HG03159 (cell line): ENCODE measurements at regions not wholly inside any gene's neighbourhood (a gene's known extent, or its start where the extent isn't known, plus 50 kb on each side); places are given as distances from the start of the nearest gene placed in this dataset.
A peak's percentile ranks its signal among the peaks of the same experiment; 100 is the strongest.
"Not testable (repeated sequence)": the region's sequence is repeated elsewhere in the genome, so short reads cannot be mapped to it uniquely, and the experiment has no call there.

Source experiments
- ATAC-seq: cut with Tn5 transposase; IDR thresholded peaks from one replicate; pipeline ENCODE4 v1.9.1; 2021; ENCODE audit warnings: mild to moderate bottlenecking, moderate library complexity; ENCODE audit not compliant: unreplicated experiment

DNA sequence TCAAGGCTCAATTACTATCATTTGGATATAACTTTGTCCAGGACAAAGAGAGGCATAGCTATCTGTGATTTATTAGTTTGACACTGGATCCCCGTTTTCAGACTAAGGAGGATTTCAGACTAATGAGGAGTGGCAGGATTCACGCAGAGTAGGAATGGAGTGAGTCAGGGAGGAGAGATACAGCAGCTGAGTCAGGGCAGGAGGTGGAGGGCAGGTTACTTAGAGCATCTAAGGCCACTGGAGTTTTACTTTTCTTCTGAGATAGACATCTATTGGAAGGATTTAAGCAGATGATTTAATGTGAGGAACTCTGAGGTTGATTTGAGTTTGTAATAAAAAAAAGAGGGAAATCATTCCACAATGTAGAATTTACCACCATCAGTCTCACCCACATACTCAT lies 110.6 kb downstream of the RPIA start:
- not testable (repeated sequence) for ATAC-seq

DNA sequence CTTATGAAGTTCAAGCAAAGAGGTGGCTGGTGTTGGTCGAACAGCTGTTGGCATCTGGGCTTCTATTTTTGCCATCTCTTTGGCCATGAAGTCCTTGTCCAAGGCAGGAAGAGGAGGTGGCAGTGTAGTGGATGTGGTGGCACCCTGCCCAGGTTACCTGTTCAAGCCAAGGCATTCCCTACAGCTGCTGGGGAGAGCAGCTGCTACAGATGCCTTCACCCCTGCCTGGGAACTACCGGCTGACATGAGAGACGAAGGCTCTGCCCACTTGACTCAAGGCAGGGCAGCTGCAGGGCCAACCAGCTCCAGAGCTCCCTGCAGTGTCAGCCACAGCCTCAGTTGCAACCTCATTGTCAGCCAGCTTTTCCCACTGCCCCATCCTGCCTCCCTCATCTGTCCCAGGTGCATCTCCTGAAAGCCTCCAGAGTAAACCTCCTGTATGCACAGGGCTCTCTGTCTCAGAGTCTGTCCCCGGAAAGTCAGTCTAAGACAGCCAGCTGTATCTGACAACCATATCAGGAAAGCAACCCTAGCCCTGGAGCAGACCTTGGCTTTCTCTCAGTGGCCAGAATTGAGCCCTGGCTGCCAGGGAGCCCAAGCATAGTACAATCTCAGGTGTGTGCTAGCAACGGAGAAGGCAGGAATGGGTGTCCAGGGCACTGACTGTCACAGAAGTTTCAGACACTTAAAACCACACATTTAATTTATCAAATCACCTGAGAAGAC lies 115.9 kb downstream of the RPIA start:
- ATAC-seq, result no peak

DNA sequence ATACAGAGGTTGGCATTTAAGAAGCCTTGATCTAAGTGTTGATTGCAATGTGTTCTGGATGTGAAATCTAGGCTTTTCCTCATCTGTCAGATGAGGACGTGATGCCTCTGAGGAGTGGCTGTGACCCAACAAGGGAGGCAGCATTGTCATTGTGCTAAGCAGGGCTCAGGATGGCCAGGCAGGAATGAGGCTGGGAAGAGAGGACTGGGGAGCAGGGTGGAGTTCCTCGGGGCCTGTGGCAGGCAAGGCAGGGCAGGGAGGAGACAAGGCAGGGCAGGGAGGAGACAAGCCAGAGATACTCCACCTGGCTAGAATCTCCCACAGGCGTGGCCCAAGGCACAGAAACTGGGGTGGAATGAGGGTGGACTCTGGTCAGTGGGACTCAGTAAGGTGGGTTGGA lies 116.6 kb downstream of the RPIA start:
- no peak for ATAC-seq

DNA sequence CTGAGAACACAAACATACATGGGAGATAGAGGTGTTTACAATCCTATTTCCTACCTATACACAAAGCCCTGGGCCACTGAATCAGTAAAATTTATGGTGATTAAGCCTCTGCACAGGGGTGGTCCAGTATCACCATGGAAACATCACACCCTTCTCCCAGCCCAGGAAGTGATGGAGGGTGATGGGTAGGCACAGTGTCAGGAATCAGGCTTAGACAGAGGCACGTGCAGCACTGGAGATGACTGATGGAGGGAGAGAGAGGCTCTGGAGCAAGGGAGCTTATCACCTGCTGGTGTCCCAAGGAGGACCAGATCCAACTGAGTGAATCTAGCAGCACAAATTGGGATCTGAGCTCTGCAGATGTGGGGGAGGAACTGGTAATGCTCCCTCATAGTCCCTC lies 117.2 kb downstream of the RPIA start:
- no peak for ATAC-seq

DNA sequence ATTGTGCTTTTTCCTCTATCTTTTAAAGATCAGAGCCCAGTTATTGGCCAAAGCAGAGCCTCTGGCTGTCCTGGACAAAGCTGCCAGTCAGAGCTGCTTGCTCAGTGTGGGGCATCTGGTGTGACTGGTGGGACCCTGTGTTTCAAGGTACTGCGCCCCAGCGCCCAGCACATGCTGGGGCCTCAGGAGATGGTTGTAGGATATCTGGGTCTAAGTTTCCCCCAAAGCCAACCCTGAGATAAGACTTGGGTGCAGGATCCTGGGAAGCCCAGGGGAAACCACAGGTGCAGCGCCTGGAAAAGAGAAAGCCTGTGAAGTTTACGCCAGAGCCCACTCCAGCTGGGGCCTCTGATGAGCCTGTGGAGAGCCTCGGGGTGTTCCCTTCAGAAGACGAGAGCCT lies 117.7 kb downstream of the RPIA start:
- no peak for ATAC-seq

DNA sequence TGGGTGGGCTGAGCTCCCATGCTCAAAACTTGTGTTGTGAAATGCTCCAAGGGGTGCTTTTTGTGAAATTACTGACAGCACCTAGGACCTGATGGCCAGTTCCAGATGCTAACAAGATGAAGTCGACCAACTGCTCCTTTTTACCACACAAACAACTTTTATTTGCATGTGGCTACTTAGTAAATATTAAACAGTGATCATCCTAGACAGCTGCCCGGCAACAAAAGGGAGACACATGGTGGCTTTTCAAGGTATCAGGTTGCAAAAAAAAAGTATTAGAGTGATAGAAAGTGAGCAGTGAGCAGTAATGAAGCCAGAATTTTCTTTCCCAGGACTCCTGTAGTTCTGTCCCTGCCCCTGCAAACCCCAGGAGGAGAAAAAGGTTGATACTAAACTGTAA lies 118.5 kb downstream of the RPIA start:
- peak; percentile 62 for ATAC-seq

DNA sequence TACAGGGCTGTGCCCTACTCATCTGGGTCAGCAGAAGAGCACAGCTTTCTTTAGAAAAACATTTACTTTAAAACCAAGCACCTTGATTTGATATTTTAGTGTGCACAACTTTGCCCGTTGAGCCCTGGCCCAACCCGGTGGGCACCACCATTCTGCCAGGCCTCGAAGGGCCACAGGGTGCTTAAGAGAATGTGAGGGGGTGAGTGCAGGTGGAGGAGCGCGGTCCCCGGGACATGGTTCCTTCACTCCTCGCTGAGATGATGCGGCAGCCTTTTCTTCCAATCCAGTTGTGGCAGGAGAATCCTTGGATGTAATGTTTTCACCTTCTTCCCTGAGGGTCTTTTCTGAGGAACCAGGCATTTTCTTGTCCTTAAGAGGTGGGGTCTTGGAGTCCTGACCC lies 119.0 kb downstream of the RPIA start:
- ATAC-seq, result no peak

DNA sequence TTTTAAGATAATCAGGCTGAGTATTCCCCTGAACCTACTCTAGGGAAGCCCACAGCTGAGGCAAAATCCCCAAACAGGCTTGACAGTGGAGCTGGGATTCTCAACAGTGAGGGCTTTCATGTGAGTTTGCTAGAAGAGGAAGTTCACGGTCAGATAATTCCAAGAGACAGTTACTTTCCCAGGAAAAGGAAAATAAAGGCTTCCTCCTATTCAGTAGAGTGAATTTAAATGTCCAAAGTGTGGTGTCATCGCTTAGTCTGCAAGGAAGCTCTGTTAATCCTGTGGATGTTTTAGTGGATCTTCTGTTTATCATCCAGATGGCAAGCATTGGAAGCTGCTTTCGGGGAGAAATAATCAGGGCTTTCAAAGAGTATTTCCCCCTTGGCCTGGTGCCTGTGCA lies 119.8 kb downstream of the RPIA start:
- no peak for ATAC-seq

DNA sequence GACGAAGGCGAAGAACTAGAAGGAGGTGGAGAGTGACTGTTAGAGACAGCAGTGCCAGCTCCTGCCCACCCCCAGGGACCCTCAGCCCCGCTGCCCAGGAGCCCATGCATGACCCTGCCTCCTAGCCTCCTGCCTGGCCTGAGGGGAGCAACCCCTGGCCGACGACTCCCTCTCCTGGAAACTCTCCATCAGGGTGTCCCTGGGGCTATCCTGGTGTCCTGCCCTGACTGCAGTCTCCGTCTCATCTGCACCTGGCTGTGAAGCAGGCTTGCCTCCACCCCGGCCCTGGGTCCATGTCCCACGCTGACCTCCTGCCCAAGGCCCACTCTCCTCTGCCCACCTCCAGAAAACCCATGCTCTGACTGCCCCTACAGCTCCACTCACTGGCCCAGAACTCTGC lies 120.2 kb downstream of the RPIA start:
- no peak for ATAC-seq

DNA sequence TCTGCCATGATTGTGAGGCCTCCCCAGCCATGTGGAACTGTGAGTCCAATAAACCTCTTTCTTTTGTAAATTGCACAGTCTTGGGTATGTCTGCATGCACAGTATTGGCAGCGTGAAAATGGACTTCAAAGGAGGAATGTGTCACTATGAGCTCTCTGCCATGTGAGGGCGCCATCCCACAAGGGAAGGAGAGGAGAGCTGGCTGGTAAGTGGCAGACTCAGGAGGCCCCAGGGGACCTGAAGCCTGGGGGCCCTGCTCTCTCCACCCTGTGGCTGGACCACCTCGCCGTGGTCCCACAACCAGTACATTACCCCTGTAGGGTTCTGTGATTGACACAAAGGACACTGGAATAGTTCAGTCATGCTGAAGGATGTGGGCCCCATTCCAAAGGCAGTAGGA lies 122.1 kb downstream of the RPIA start:
- ATAC-seq, result no peak

DNA sequence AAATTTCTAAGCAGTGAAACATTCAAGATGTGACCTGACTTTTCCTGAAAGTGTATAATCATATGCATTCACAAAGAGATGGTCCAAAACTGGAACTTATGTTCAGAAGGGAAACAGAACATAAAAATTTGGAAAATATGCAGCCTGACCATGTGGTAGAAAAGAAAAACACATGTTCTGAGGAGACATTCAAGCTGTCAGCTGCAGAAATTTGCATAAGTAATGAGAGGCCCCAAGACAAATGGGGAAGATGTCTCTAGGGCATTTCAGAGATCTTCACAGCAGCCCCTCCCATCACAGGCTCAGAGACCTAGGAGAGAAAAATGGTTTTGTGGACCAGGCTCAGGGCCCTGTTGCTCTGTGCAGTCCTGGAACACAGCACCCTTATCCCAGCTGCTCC lies 123.8 kb downstream of the RPIA start:
- no peak for ATAC-seq

DNA sequence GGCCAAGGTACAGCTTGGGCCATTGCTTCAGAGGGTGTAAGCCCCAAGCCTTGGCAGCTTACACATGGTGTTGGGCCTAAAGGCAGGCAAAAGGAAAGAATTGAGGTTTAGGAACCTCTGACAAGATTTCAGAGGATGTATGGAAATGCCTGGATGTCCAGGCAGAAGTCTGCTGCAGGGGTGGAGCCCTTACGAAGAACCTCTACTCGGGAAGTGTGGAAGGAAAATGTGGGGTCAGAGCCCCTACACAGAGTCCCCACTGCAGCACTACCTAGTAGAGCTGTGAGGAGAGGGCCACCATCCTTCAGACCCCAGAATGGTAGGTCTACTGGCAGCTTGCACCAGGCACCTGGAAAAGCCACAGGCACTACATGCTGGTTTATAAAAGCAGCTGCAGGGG lies 124.2 kb downstream of the RPIA start:
- no peak for ATAC-seq

DNA sequence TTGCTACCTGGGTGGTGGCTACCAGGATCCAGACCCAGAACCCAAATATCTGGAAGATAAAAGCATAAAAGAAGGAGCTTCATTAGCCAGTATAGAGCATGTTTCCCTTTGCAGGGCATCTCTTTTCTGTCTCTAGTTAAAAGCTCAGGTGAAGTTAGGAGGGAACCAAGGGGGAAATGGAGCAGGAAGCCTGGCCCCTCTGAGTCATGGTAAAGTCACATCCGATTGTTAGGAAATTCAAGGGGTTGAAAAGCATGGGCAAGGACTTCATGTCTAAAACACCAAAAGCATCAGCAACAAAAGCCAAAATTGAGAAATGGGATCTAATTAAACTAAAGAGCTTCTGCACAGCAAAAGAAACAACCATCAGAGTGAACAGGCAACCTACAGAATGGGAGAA lies 126.9 kb downstream of the RPIA start:
- ATAC-seq, result no peak

DNA sequence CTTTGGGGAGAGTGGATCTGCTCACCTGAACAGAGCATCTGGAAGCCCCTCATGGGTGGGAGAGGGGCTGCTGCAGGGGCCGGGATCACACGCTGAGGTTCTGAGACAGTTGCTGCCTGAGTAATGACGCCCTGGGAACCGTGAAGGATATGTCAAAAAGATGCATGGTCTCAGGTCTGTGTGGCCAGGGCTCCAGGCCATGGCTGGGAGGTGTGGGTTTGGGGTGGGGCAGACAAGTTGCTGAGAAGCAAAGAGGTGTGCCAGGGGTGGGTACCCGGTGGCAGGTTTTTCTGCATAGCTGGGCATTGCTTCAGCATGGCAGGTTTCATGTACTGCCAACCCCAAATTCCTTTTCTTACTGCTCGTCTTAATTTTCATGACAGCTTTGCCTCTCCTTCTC lies 133.5 kb downstream of the RPIA start:
- ATAC-seq, result no peak

DNA sequence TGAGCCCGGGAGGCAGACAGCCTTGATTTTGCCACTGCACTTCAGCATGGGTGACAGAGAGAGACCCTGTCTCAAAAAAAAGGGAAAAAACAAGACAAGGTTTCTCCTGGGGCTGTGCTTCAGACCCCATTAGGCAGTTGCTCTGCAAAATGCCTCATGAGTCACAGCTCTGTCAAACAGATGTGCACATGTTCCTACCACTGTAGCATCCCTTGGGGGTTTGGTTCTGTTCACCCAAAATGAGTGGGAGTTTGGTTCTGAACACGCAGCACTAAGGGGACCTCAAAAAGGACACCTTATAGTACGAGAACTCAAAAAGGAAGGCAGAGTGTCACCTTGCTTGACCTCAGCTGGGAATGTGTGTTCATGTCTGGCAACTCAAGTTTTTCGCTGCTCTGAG lies 134.9 kb downstream of the RPIA start:
- ATAC-seq, result no peak

DNA sequence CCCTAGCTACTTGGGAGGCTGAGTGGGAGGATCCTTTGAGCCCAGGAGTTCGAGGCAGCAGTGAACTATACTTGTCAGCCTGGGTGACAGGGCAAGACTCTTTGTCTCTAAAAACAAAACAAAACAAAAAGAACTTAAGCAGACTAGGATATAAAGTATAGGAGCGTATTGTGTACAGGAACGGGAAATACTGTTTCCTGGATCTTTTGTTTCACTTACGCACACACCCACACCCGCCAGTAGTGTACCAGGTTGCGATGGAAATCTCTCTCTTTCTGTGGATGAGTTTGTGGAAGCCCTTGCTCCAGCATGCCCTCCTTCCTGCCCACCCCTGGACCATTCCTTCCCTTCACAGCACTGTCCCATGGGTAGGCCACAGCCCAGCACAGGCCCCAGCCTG lies 136.3 kb downstream of the RPIA start:
- no peak for ATAC-seq

DNA sequence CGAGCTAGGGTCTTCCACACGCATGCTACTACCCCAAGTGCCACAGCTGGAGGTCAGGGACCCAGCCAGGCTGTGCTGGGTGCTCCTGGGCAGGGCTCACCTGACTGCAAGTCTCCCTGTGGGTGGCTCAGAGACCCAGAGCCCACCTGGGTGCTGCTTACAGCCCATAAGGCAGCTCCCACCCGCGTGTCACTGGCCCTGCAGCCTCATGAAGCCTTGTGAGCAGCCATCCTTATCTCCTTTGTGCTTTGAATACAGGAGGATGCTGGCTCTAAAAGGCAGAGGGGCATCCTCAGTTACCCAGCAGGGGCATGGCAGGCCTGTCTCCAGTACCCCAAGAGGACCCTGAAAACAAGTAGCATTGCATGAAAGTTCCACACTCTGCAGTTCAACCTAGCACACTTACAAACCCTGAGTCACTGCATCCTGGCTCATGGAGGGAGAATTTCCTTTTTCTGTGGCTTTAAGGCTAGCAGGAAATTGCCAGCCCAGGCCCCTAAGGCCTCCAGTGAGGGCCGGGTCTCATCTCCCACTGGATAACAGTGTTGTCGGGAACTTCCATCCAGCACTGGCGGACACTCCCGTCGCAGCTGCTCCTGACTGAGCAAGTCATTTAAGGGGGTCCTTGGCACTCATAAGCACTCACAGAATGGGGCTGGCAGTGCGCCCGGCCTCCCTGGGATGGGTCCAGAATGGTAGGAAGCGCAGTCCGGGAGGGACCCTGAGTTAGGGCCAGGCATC lies 137.1 kb downstream of the RPIA start:
- no peak for ATAC-seq

DNA sequence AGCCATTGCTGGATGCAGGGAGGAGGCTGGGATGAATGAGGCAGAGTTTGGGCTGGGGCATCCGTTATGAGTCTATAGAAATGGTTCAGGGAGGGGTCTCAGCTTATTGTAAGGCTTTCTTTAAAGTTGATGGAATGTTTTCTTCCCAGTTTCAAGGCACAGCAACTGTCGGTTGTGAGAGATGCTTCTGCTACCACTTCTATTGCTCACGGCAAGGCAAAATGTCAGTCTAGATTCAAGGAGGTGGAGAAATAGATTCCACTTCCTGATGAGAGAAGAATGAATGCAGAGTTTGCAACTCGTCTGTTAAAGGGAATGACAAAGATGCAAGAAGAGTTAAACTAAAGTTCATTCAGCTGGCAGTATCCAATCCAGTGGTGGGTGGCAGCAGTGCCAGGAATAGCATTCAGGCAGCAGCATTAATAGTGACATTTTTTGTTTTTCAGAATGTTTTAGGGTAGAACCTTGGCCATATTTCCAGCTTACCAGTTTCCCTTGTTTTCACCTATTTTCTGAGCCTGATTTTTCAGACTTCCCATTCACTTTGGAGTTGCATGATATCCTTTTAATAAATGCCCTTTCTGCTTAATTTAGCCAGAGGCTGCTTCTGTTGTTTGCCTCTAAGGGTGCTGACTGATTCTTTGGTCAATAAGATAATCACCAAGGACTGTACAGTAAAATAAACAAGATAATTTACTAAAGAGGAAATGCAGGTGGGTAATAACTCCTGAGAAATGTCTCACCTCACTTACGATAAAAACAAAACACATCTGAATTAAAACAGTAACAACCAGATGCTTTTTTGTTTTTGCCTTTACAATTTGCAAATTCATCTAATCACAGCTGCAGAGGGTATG lies 138.4 kb downstream of the RPIA start:
- no peak for ATAC-seq

DNA sequence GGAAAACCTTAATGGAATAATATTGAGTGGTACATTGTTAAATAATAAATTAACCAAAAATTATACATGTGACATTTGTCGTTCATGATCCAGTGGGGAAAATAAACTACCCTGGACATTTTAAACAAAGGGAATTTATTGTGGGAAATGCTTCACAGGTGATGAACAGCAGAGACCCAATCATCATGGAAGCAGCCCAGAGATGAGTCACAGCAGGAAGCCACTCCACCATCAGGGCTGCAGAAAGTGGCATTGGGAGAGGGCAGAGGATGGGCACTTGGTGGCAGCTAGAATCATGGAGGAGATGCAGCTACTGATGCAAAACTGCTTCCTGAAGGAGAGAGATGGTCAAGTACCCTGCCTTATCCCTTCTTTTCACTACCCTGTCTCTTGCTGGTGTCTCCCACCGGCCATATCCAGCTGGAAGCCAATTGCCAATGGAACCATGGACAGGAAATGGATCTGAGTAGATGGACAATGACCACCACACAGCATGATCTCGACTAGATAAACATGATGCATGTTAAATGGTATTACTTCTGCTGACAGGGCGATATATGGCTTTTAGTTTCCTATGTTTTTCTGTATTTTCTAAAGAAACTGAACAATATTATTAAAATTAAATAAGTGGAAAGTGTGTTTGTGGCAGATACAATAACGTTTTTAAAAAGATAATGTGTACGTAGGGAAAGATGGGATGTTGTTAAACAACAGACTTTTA lies 139.8 kb downstream of the RPIA start:
- ATAC-seq, result no peak

DNA sequence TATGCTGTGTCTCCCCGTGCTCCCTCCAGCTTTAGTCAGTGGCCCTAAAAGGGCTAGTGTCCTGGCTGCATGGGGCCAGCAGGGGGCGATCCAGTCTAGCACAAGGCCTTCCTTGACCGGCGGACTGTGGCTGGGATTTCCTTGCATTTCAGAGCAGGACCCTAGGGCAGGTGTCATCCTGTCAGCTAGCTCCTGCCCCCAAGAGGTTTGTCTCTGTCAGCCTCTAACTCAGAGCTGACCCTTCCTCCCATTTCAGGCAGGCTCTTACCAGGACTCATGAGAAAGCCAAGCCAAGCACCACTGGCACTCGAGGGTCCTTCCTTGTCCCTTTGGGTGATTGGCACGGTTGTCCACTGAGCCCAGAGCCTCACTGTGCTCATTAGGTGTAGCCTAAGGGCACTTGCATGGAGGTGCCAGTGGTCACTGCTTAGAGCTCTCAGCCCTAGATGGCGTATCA lies 140.3 kb downstream of the RPIA start:
- peak; percentile 67 for ATAC-seq
